Peyer's patch (tissue), 4 donors: ENCODE measurements at regions not wholly inside any gene's neighbourhood (a gene's known extent, or its start where the extent isn't known, plus 50 kb on each side); places are given as distances from the start of the nearest gene placed in this dataset.

Source experiments
- POLR2A ChIP-seq, 2 donors: fragments of 450-650 bp; IDR thresholded peaks; one replicate each; pipeline ENCODE4 v1.5.1; 2017; ENCODE audit warnings: antibody characterized with exemption in 2 of 2, mild to moderate bottlenecking in 2 of 2, moderate library complexity in 2 of 2
- TF ChIP-seq, protein P1 (sequence below), 6 experiments: fragments of 450-650 bp in 4 of 6; fragments of 200-600 bp in 2 of 6; sonication (generic) in 1 of 6; IDR thresholded peaks; one replicate each; pipeline ENCODE4 v1.5.1; 2017 to 2019; ENCODE audit warnings: antibody characterized with exemption in 6 of 6, mild to moderate bottlenecking in 3 of 6, moderate library complexity in 1 of 6

DNA sequence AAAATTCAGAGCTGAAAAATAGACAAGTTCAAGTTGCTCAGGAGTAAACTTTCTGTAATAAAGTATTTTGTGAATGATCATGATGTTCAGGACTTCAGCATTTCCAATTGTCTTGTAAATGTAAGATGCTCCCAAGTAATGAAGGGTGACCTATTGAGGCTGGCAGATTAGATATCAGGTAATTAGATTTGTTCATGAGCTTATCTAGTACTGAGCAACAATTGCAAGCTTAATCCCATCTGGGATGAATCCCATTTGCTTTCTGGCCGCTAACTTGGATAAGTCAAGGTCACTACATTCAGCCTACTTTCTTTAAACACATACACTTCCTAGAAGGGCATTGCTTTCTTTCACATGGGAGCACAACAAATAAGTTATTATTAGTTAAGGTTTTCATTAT is 82.4 kb upstream of the ITGB1 start:
- TF ChIP-seq, protein P1, sequence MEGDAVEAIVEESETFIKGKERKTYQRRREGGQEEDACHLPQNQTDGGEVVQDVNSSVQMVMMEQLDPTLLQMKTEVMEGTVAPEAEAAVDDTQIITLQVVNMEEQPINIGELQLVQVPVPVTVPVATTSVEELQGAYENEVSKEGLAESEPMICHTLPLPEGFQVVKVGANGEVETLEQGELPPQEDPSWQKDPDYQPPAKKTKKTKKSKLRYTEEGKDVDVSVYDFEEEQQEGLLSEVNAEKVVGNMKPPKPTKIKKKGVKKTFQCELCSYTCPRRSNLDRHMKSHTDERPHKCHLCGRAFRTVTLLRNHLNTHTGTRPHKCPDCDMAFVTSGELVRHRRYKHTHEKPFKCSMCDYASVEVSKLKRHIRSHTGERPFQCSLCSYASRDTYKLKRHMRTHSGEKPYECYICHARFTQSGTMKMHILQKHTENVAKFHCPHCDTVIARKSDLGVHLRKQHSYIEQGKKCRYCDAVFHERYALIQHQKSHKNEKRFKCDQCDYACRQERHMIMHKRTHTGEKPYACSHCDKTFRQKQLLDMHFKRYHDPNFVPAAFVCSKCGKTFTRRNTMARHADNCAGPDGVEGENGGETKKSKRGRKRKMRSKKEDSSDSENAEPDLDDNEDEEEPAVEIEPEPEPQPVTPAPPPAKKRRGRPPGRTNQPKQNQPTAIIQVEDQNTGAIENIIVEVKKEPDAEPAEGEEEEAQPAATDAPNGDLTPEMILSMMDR (IDR thresholded peaks at IDR 0.05): no peak
- TF ChIP-seq POLR2A (IDR thresholded peaks at IDR 0.05): no peak
